ENCODE measurements at regions not wholly inside any gene's neighbourhood (a gene's known extent, or its start where the extent isn't known, plus 50 kb on each side); places are given as distances from the start of the nearest gene placed in this dataset.

DNA sequence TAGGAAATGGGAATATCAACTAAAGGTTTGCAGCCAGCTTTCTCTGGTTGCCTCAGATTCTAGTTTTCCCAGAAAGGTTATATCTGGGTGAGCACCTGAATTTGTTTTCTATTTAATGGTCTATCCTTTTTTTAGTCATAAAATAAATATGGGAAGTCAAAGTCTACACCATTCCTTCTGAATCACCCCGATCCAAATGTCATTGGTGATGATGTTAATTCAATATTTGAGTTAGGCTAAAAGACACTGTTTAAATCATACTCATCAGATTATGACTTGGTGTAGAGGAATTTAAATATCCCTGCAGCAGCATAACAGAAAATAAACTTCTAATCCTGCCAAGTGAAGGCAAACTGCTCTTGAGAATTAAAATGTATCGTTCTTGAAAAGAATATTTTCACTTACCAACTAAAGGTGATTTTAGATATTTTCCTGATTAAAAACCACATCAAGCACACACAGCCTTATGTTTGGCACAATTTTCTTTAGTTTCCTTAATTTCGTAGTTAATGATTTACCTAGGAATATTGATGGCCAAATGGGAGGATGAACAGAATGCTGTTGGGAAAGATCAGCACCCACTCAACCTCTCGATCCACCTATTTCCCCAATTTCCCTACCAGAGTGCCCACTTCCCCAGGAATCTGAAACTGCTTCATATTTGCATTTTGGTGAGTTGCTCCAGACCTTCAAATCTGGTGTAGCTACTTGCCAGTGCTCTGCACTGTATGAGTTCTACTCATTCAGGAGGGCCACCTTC is 103.1 kb upstream of the TSLP start:
- Histone ChIP-seq H3K9me2 (replicated peaks; ENCODE audit: control insufficient read depth, low read length) (no peaks in the 10 kb centered on the region), H3K79me2 (ENCODE audit: control insufficient read depth, low read length) (no peaks in the 10 kb centered on the region), H3K4me3 (ENCODE audit: low read length) (no peak overlapping the region), H3K4me2 (ENCODE audit: low read length) (no peak overlapping the region), H3K4me1 (ENCODE audit: control insufficient read depth, low read length) (no peaks in the 10 kb centered on the region), H3K9me3 (ENCODE audit: control insufficient read depth, insufficient read depth, low read length) (no peaks in the 10 kb centered on the region), H3K27me3 (ENCODE audit: control insufficient read depth, low read length) (no peaks in the 10 kb centered on the region), H4K20me1 (ENCODE audit: control insufficient read depth, insufficient read depth, low read depth, low read length) (no peaks in the 10 kb centered on the region), H3F3A (ENCODE audit: control insufficient read depth, insufficient read depth) (no peaks in the 10 kb centered on the region), H3K36me3 (ENCODE audit: control insufficient read depth, low read length) (no peaks in the 10 kb centered on the region), H3K27ac (ENCODE audit: low read depth, low read length) (no peak overlapping the region)
- TF ChIP-seq EZH2phosphoT487 (IDR thresholded peaks at IDR 0.05; ENCODE audit: borderline replicate concordance, low read length), result no peak
- TF ChIP-seq, protein P1, sequence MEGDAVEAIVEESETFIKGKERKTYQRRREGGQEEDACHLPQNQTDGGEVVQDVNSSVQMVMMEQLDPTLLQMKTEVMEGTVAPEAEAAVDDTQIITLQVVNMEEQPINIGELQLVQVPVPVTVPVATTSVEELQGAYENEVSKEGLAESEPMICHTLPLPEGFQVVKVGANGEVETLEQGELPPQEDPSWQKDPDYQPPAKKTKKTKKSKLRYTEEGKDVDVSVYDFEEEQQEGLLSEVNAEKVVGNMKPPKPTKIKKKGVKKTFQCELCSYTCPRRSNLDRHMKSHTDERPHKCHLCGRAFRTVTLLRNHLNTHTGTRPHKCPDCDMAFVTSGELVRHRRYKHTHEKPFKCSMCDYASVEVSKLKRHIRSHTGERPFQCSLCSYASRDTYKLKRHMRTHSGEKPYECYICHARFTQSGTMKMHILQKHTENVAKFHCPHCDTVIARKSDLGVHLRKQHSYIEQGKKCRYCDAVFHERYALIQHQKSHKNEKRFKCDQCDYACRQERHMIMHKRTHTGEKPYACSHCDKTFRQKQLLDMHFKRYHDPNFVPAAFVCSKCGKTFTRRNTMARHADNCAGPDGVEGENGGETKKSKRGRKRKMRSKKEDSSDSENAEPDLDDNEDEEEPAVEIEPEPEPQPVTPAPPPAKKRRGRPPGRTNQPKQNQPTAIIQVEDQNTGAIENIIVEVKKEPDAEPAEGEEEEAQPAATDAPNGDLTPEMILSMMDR (IDR thresholded peaks at IDR 0.05; ENCODE audit: low read depth, low read length, poor library complexity, severe bottlenecking), result no peak

DNA sequence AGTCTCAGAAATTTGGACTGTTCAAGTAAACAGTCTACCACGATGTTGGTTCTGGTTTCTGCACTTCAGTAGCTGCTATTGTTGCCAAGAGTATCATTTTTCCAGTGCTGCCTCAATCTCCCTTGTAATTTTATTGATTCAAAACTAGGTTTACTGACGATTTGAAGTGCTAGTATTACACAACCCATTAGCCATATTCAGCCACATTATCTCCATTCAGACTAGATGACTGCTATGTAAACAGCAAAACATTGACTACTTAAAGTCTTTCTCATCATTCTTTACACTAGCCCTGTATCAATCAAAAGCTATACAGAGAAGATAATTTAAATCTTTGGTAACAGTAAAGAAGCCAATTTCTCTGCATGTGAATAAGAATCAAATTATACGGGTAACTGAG is 102.0 kb upstream of the TSLP start:
- no peaks in the 10 kb centered on the region for H3K9me3 ChIP-seq (ENCODE audit: control insufficient read depth, insufficient read depth, low read length)
- no peaks in the 10 kb centered on the region for H3K36me3 ChIP-seq (ENCODE audit: control insufficient read depth, low read length)
- H3K4me3 ChIP-seq (ENCODE audit: low read length), result no peak overlapping the region
- no peaks in the 10 kb centered on the region for H3K4me1 ChIP-seq (ENCODE audit: control insufficient read depth, low read length)
- no peak for TF ChIP-seq EZH2phosphoT487 (IDR thresholded peaks at IDR 0.05; ENCODE audit: borderline replicate concordance, low read length)
- TF ChIP-seq, protein P1 (IDR thresholded peaks at IDR 0.05; ENCODE audit: low read depth, low read length, poor library complexity, severe bottlenecking), result no peak
- H4K20me1 ChIP-seq (ENCODE audit: control insufficient read depth, insufficient read depth, low read depth, low read length), result no peaks in the 10 kb centered on the region
- H3K9me2 ChIP-seq (replicated peaks; ENCODE audit: control insufficient read depth, low read length), result no peaks in the 10 kb centered on the region
- no peaks in the 10 kb centered on the region for H3K79me2 ChIP-seq (ENCODE audit: control insufficient read depth, low read length)
- H3K27ac ChIP-seq (ENCODE audit: low read depth, low read length), result no peak overlapping the region
- no peaks in the 10 kb centered on the region for H3K27me3 ChIP-seq (ENCODE audit: control insufficient read depth, low read length)
- no peak overlapping the region for H3K4me2 ChIP-seq (ENCODE audit: low read length)
- H3F3A ChIP-seq (ENCODE audit: control insufficient read depth, insufficient read depth), result no peaks in the 10 kb centered on the region

GRCh38 chr5:110973510-110973909 is 98.0 kb upstream of the TSLP start:
- H4K20me1 ChIP-seq (ENCODE audit: control insufficient read depth, insufficient read depth, low read depth, low read length), result no peaks in the 10 kb centered on the region
- H3F3A ChIP-seq (ENCODE audit: control insufficient read depth, insufficient read depth), result no peaks in the 10 kb centered on the region
- no peak overlapping the region for H3K4me3 ChIP-seq (ENCODE audit: low read length)
- no peaks in the 10 kb centered on the region for H3K36me3 ChIP-seq (ENCODE audit: control insufficient read depth, low read length)
- no peaks in the 10 kb centered on the region for H3K9me2 ChIP-seq (replicated peaks; ENCODE audit: control insufficient read depth, low read length)
- no peak overlapping the region for H3K4me2 ChIP-seq (ENCODE audit: low read length)
- H3K27ac ChIP-seq (ENCODE audit: low read depth, low read length), result no peak overlapping the region
- no peaks in the 10 kb centered on the region for H3K79me2 ChIP-seq (ENCODE audit: control insufficient read depth, low read length)
- TF ChIP-seq, protein P1 (IDR thresholded peaks at IDR 0.05; ENCODE audit: low read depth, low read length, poor library complexity, severe bottlenecking), result no peak
- TF ChIP-seq EZH2phosphoT487 (IDR thresholded peaks at IDR 0.05; ENCODE audit: borderline replicate concordance, low read length), result no peak
- H3K9me3 ChIP-seq (ENCODE audit: control insufficient read depth, insufficient read depth, low read length), result no peaks in the 10 kb centered on the region
- no peaks in the 10 kb centered on the region for H3K27me3 ChIP-seq (ENCODE audit: control insufficient read depth, low read length)
- H3K4me1 ChIP-seq (ENCODE audit: control insufficient read depth, low read length), result no peaks in the 10 kb centered on the region
